Left forelimb (tissue), 1 donor: ENCODE measurements at regions not wholly inside any gene's neighbourhood (a gene's known extent, or its start where the extent isn't known, plus 50 kb on each side); places are given as distances from the start of the nearest gene placed in this dataset.

ENCODE experiments used
- DNase-seq: peaks from one replicate; pipeline ENCODE4 v3.0.0-alpha.2; 2018; ENCODE audit warnings: low spot score

DNA sequence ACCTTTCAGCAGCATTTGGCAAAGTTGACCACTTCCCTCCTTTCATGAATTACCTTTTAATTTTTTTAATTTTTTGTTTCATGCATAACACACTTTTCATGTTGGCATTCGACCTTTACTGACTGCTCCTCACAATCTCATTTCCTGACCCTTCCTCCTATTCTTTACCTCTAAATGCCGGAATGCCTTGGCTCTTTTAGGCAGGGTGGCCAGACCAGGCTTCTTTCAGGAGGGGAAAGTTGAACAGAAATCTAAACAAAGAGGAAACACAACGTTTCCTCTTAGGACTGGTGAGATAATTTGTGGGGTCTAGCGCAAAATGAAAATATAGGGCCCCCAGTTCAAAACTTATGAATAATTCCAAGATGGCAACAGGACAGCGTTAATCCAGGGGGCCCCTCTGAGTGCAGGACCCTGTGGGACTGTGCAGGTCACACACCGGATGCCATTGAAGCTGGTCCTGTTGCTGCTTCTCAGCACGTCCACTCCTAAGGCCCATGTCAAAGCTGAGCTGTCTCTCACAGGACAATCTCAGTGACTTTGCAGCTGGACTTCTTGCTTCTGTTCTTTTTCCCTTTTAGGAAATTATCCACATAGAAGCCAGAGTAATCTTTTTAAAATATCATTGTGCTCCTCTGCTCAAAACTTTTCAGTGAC lies 313.8 kb downstream of the HDGFL1 start:
- no peak for DNase-seq

DNA sequence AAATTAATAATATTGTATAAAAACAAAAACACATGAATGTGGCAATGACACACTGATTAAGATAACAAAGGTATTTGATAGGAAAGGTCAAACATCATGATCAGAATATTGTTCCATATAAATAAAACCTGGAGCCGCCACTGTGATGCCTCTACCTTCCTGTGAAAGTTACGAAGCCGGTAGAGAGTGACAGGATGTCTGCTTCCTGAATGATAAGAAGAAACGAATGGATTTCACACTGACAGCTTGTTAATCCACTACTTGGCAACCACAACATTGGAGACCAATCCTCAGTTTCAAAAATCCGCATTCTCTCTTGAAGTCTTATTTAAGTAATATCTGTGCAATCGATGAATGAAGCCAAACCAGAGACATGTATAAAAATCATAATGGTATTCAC lies 315.1 kb downstream of the HDGFL1 start:
- DNase-seq = no peak

DNA sequence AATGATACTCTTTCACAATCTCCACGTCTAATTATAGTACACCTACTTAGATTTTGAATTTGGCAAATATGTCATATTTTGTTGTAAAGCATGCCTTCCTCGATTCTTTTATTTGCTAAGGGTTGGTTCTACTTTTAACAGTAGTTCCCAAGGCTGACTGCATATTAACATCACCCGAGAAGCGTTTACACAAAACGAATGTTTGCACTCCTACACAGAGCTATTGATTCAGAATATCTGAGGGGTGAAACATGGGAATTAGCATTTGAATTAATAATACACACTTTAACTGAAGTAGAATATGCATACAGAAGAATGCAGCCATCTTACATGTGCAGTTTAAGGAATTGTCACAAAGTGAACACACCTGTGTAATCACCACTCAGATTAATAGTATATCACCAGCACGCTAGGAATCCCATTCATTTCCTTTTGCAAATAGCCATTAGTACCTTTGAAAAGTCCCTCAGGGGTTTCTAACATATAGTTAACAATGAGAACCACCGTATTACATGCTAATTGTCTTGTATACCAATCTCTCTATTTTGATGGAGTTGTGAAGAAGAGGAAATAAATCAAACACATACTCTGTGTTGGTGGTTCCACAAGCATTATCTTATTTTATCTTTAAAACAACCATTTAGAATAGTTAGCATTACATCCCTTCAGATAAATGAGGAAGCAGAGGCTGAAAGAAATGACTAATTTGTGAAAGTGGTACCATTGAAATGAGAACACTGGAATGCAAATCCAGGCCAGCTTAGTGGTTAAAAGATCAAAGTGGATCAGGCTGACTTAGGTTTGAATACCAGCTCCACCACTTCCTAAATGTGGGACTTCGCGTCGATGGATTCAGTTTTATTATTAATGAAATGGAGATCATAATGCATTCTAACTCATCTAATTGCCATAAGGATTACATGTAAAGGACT lies 317.6 kb downstream of the HDGFL1 start:
- no peak for DNase-seq

DNA sequence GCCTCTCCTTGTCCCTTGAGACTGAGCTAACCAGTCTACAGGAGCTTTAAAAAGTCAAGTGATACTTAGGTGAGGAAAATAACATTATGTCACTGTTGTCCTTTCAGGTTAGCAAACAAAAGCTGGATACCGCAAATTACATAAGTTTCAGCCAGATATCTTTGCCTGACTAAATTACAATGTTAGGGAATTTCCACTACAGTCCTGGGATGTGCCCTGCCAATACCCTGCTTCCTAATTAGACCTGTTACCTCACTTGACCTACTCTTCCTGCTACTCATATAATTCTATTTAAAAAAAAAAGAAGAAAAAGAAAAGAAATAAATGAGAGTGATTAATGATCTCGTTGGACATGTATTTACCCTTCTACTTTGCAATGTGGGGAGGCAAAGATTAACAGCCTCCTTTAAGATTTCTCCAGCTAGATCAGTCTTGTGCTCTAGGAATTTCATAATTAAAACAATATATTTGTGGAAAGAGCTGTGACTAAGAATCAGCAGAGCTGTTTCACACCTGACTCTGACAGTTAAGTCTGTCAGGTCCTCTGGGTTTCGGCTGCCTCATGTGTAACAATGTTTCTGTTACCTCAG lies 318.9 kb downstream of the HDGFL1 start:
- no peak for DNase-seq

DNA sequence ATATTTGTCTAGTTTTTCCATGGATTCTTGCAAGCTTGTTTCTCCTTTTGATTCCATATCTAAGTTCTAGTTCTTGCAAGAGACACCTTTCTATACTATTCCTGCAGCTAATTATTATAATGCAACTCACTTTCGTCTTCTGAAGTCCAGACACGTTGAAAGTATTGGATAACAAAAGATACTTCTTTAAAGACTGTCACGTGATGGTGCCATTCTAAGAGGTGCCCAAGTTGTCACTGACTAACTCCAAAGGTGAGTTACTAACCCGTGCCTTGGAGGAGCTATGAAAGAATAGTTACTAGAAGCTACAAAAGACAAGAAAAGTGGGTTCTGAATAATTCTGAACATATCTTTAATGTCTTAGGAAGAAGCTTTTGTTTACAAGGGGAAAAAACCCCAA lies 322.6 kb downstream of the HDGFL1 start:
- DNase-seq = no peak

DNA sequence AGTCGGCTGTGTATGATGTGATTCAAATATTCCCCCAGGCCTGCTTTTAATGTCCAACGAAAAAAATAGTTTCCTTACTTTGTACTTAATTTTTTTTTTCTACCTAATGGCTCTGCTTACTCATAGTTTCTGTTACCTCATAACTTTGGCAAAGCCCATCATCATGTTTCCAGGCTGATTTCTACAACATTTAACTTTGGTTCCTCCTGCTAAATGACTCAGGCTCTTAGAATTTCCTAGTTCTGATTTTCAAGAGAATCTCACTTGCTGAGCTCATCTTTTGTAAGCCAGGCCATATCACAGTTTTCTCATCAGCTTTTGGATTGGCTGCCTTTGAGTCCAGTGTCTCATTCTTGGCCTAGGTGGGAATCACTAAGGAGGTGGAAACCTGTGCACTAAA lies 323.1 kb downstream of the HDGFL1 start:
- DNase-seq = no peak

DNA sequence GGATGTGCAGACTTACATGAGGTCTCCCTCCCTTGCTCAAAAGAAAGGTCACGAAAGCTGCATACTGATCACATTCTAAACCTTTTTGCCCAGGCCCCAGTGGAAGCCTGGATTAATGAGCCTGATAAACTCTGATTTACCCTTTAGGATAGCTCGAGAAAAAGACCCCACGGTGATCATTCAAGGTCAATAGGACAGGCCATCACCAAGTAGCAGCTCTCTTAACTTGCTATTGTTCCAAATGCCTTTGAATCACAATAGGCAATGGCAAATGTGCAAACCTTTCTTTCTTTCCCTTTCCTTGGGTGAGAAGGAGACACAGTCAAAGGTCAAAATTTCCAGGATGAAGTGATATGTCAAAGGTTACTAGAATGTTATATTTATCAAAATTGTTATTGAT lies 327.3 kb downstream of the HDGFL1 start:
- no peak for DNase-seq

DNA sequence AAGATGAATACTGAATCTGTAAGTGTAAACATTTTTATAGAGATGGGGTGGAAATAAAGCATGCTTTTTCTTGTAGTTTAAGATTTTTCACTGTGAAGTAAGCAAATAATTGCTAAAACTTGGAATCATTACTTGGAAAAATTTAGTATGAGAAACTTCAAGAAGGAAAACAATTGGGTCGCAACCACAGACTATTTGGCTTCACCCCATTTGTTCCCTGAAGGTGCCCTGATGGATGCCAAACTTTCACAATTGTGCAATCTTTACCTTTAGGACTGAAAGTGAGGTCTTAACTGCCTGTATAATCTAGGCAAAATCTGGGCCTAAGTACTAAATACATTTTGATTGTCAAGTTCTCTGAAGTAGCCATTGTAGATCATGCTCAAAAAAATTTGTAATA lies 330.1 kb downstream of the HDGFL1 start:
- DNase-seq = no peak

DNA sequence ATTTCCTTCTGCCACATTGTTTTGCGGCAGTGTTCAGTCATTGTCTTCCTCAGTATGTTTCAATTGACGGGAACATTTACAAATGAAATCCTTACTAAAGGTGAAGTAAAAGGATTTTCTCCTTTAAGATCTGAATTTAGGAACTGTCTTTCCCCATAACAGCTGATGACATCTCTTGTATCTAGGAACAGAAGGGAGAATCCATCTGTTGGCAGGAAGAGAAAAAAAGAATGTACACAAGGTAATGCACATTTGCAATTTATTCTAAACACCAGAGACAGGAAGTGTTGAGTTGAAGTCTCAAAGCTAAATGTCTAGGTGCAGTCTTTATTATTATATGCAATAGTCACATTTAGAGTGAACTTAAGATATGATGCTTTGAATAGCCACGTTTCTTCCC lies 334.5 kb downstream of the HDGFL1 start:
- DNase-seq = no peak

DNA sequence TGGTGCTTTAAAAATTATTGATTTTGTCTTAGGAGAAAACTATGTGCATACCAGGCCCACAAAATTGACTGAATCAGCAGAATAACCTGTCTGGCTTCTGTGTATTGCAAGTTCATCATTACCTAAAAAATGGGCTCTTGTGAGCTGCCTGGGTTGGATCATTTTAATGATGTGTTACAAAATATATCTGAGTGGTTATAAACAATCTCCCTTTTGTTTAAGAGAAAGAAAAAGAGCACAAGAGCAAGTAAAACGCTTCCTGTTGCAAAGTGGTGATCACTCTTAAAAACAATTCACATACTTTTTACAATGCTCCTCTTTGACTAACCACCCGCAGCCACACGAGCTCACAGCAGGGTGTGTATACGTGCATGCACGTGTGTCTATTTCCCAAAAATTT lies 335.1 kb downstream of the HDGFL1 start:
- DNase-seq = no peak

DNA sequence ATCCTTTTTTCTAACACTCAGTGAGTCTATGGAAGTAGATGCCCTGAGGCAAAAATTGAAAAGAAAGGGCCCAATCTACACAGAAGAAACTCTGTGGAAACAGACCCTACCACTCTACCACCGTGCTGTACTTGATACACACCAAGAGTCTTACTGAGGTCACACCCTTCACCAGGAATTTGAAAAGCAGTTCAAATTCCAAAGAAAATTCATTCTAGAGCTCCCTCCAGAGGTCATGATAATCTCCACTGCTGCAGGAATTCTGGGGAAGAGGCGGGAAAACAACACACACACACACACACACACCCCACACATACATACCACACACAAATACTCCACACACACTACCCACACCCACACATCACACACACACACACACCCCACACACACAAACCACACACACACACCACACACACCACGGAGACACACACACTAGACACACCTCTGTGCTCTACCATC lies 336.8 kb downstream of the HDGFL1 start:
- DNase-seq = no peak

DNA sequence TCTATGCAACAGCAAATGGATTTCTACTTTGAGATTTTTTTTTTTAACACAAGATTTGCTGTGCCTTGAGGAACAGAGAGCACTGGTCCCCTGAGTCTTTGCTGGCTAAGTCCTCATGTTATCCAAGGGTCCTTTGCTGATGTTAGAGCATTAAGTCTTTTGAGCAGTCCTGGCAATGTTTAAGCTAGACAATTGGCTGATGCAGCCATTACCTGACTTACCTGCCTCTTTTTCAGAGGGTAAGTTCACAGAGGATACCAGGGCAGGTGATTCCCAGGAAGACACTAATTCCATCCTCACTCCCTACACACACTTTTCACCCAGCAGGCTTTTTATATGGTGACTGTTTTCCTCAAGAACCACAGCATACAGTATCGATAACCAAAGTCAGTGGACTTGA lies 337.7 kb downstream of the HDGFL1 start:
- DNase-seq = no peak

DNA sequence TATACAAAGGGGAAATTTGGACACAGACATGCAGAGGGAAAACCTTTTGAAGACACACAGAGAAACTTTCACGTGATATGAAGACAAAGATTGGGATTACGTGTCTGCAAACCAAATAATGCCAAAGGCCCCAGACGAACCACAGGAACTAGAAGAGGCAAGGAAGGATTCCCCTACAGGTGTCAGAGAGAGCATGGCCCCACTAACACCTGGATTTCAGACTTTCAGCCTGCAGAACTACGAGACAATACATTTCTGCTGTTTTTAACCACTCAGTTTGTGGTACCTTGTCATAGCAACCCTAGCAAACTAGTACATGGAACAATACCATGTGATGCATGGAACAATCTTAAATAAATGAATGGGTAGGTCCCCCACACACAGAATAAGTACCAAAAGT lies 341.0 kb downstream of the HDGFL1 start:
- DNase-seq = no peak

DNA sequence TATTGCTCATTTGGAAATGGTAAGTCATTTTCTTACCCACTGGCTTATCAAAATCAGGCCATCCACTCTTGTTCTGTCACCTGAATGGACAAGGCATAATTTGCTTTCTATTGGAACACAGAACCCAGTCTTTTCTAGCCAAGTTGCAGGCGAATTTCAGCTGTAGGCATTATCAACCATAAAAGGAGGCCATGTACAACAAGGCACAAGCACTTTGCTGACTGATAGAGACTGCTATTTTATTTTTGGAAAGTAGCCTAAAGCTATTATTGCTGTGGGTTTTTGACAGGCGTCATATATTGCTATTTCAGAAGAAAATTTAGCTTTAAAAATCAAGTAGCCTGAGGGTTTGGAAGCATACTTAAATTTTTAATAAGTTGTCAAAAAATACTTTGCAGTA lies 344.2 kb downstream of the HDGFL1 start:
- DNase-seq = no peak

DNA sequence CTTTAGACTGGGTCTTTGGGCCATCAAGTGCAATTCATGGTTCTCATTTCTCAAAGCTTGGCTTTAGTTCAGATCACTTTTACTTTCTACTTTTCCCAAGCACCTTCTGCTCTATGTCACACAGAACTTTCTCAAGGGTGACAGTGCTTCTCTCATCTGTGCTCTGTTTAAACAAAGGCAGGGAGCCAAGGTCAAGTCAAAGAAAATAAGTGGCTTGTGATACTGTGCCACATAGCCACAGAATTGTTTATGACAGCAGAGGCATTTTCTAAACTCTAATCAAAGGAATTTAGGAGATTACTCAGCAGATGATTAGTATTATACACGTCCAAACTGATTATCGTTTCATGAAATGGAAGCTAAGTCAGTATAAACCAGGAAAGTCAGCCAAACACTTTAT lies 348.0 kb downstream of the HDGFL1 start:
- DNase-seq = no peak

DNA sequence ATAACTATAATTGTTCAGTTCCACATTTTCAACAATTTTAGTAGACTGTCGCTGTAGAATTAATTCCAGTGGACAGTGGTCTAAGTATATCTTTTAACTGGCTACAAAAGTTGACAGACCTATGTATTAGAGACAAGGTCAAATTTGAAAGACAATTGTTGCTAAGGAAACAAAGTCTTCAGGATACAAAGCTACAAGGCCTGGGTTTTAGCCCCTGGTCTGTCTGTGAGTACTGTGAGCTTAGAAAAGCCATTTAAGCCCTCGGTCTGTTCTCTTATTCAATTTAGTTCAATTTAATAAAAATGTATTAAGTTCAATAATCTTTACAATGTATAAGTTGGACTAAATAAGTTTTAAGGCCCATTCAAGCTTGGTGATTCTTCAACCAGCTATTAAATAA lies 352.5 kb downstream of the HDGFL1 start:
- DNase-seq = no peak

DNA sequence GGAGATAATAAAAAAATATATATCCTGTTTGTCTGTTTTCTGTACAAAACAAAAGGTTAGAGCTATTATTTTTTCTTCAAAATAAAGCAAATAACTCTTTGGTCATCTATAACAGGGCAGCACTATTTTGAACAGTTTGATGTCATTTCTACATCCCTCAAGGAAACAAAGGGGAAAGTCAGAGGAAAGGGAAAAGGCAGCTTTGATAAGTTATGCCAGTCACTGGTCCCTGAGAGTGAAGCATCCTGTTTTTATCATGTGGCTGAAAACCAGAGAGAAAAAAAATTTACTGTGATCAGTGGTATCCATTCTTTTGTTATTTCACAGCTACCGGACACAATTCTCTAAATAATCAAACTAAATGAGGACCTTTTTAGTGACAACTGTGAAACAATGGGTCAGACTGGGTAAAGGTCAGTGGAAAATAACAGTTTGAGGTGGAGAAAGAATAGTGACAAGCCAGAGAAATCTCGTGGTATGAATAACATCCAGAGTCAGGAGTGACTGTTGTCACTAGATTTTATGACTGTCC lies 356.0 kb downstream of the HDGFL1 start:
- DNase-seq = no peak

DNA sequence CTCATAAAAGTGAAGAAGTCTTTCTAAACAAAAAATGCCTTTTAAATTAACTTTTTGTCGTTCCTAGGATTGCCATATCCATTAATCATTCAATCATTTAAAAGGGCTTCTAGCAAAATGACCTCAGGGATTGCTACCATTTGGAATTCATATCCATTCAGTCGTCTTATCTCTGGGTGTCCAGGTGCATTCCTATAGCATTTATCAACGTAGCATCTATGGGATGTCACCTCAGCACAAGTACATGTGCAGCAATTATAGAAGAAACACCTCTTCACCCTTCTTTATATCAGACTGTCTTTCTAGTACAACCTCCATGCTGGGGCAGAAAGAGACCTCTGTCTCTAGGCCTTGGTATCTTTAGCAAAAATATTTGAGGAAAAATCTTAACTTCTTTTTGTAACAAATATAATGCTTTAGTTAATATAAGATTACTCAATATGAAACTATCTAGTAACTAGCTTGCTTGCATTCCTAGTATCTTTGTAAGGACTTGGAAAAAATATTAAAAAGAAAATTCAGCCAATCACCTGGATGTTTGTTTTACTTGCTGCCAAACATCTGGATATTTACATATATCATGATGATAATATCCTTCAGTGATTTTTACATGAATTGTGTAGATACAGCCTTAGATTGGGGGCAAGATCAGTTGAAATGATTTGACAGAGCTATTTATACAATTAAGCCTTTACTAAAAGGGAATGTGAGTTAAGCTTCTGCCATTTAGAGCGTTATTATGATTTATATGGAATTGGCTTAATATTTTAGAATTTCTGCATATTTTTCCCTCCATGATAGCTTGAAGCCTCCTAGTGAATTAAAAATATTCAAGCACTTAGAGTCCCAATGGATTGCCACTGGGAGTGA lies 356.8 kb downstream of the HDGFL1 start:
- no peak for DNase-seq

DNA sequence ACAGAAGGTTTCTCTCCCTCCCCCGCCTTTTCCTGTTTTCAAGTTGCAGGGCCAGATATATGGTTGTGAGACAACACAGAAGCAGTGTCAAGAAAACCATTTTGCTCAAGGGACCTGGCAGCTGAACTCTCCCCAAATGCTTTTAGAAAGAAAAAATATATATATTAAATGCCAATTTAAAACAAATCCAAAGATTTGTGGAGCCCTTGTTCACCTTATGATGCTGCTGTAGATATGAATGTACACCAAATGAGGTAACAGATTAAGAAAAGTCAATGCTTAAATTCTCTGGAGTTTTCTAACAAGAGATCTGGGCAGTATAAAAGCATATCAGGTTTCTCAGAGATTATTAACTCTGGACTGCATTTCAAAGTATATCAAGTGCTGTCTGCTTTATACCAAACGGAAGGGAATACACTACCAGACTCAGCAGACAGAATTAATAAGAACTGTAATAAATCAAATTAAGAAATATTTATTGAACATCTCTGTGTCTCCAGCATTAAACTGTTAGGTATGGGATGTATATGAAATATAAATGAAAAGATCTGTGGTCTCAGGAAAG lies 357.5 kb downstream of the HDGFL1 start:
- DNase-seq = no peak

DNA sequence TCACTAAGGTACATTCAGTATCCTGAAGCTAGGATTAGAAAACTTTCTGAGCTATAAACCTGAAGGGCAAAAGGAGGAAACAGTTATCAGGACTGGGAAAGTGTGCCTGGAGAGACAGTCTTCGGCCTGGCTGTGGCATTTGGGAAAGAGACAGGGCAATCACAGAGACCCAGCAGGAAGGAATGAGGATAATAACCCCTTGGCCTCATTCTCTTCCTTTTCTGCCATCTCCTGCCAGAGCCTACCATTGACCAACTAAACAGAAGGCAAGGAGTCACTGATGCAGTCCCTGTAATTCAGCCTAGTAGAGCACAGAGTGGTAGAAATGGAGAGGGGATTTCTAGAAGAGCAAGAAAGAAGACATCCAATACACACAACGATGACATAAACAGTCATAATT lies 359.4 kb downstream of the HDGFL1 start:
- DNase-seq = no peak

DNA sequence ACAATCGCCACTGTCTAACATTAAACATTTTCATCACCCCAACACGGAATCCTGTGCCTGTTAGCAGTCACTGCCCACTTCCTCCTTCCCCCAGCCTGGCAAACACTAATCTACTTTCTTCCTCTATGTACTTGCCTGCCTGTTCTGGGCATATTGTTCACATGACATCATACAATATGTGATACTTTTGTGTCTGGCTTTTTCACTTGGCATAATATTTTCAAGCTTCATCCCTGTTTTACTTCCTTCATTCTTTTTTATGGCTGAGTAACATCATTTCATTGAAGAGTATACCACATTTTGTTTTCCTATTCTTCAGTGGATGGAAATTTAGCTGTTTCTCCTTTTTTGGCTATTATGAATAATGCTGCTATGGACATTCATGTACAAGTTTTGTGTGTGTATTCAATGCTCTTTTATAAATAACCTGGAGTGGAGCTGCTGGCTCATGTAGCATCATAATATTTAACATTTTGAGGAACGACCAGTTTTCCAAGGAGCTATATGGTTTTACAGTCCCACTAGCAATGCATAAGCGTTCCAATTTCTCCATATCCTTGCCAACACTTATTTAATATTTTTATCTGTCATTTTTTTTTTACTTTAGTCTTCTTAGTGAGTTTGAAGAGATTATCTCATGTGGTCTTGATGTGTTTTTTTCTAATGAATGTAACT lies 360.1 kb downstream of the HDGFL1 start:
- no peak for DNase-seq
